ENCODE measurements at regions not wholly inside any gene's neighbourhood (a gene's known extent, or its start where the extent isn't known, plus 50 kb on each side); places are given as distances from the start of the nearest gene placed in this dataset.
"Not testable (repeated sequence)": the region's sequence is repeated elsewhere in the genome, so short reads cannot be mapped to it uniquely, and the experiment has no call there.

DNA sequence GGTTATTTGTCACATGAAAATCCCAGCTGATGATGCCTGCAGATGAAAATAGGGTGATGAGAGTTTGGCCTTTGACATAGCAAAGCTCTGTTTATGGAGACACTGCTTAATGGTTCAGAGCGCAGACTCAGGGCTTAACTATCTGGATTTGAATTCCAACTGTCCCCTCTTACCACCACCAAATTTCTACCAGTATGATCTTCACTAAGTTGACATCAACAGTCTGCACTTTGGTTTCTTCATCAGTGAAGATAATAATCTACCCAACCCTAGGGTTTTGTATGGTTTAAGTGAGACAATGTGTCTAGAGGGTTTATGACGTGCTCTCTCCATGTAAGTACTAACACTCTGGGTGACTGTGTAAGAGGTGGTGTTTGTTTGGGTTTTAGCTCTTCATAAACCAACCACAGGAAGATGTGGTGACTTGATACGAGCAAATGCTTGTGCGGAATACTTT, 151.4 kb upstream of the TNFAIP3 start:
- no peak for DNase-seq
- no peaks in the 10 kb centered on the region for H3K36me3 ChIP-seq
- TF ChIP-seq POLR2A (IDR thresholded peaks at IDR 0.05) (no peak), CTCF (IDR thresholded peaks at IDR 0.05 in 4 of 5, conservative IDR thresholded peaks at IDR 0.05 in 1 of 5) (no peak)
- no peak overlapping the region for H3K27ac ChIP-seq
- no peak overlapping the region for H3K4me3 ChIP-seq
- H3K4me1 ChIP-seq, result peaks cover under 1% of the 10 kb centered on the region in 2 donors
- in situ Hi-C loops (cut with MboI; ENCODE audit: low sequenced_read_pairs in 4 of 4) (loop anchor here in 3 of 4 donors (10.0 to 25.0 kb wide), 2 partner anchors 229 to 397 kb away; partner anchors contain the start of gene PERP (in 1 of the 3)), intact Hi-C loops (cut with DNase I; ENCODE audit: low total_unique reads) (no loop called here)
- no peaks in the 10 kb centered on the region for H3K9me3 ChIP-seq
- H3K27me3 ChIP-seq, result no peaks in the 10 kb centered on the region
- no peak for ATAC-seq

GRCh38 chr6:137717074-137718073, 149.7 kb upstream of the TNFAIP3 start:
- no peak overlapping the region for H3K27ac ChIP-seq
- no peaks in the 10 kb centered on the region for H3K9me3 ChIP-seq
- DNase-seq (no peak), ATAC-seq (no peak)
- H3K36me3 ChIP-seq, result no peaks in the 10 kb centered on the region
- peaks cover 6 to 7% of the 10 kb centered on the region in 2 donors for H3K4me1 ChIP-seq
- in situ Hi-C loops (cut with MboI; ENCODE audit: low sequenced_read_pairs in 4 of 4), result loop anchor here in 3 of 4 donors (10.0 to 25.0 kb wide), 2 partner anchors 227 to 395 kb away; partner anchors contain the start of gene PERP (in 1 of the 3)
- TF ChIP-seq CTCF (IDR thresholded peaks at IDR 0.05 in 4 of 5, conservative IDR thresholded peaks at IDR 0.05 in 1 of 5) (no peak), POLR2A (IDR thresholded peaks at IDR 0.05) (no peak)
- H3K4me3 ChIP-seq, result no peak overlapping the region
- H3K27me3 ChIP-seq, result no peaks in the 10 kb centered on the region
- intact Hi-C loops (cut with DNase I; ENCODE audit: low total_unique reads), result no loop called here

GRCh38 chr6:137718903-137719302, 148.2 kb upstream of the TNFAIP3 start:
- H3K27ac ChIP-seq; H3K4me1 ChIP-seq; H3K9me3 ChIP-seq; DNase-seq; ATAC-seq; intact Hi-C loops (cut with DNase I; ENCODE audit: low total_unique reads); H3K36me3 ChIP-seq; H3K4me3 ChIP-seq; H3K27me3 ChIP-seq: not testable (repeated sequence)
- in situ Hi-C loops (cut with MboI; ENCODE audit: low sequenced_read_pairs in 4 of 4), result loop anchor here in 3 of 4 donors (10.0 to 25.0 kb wide), 2 partner anchors 226 to 393 kb away; partner anchors contain the start of gene PERP (in 1 of the 3)

- in situ Hi-C loops (cut with MboI; ENCODE audit: low sequenced_read_pairs in 4 of 4) (loop anchor here in 1 of 4 donors (25.0 kb wide), 1 partner anchor 389 kb away; the partner anchor contains the start of gene PERP), intact Hi-C loops (cut with DNase I; ENCODE audit: low total_unique reads) (no loop called here)
- DNase-seq (no peak), ATAC-seq (no peak)
- Histone ChIP-seq H3K4me3 (no peak overlapping the region), H3K9me3 (no peaks in the 10 kb centered on the region), H3K27me3 (no peaks in the 10 kb centered on the region), H3K4me1 (peaks cover 6 to 11% of the 10 kb centered on the region in 2 donors), H3K36me3 (no peaks in the 10 kb centered on the region), H3K27ac (no peak overlapping the region)
- no peak for TF ChIP-seq POLR2A (IDR thresholded peaks at IDR 0.05)
Measured at GRCh38 chr6:137722749-137723272, 144.2 kb upstream of the TNFAIP3 start.

DNA sequence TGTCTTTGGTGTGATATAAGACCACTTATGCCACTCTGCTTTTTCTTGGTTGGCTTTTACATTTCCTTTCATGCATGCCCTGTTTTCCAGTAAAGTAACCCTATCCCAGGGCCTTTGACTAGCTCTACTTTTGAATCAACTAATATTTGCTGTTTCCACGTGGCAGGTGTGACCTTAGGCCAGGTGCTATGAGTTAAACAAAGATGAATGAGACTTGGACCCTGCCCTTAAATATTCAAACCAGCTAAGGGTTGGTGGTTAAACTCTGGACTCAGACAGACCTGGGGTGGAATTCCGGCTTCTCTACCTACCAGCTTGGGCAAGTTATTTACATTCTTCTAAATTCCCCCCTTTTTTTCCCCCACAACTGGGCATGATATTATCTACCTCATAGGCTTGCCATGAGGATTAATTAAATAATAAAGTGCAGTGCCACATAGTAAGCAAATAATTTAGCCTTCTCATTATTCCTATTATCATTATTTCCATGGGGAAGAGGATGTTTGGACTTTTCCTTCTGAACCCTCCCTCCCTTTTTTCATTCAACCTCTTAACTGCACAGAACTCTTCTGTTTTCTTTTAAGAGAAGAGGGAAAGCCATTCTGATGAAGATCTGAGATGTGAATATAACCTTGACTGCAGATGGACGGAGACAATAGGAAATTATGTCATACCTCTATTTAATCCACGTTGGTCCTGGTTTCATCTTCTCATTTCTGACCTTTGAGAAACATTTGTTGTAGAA, 143.6 kb upstream of the TNFAIP3 start:
- no peaks in the 10 kb centered on the region for H3K36me3 ChIP-seq
- intact Hi-C loops (cut with DNase I; ENCODE audit: low total_unique reads), result no loop called here
- H3K27ac ChIP-seq, result no peak overlapping the region
- no peak for ATAC-seq
- no peak overlapping the region for H3K4me3 ChIP-seq
- no peaks in the 10 kb centered on the region for H3K27me3 ChIP-seq
- TF ChIP-seq POLR2A (IDR thresholded peaks at IDR 0.05), result no peak
- no peak for TF ChIP-seq CTCF (IDR thresholded peaks at IDR 0.05 in 4 of 5, conservative IDR thresholded peaks at IDR 0.05 in 1 of 5)
- DNase-seq, result no peak
- in situ Hi-C loops (cut with MboI; ENCODE audit: low sequenced_read_pairs in 4 of 4), result loop anchor here in 1 of 4 donors (25.0 kb wide), 1 partner anchor 389 kb away; the partner anchor contains the start of gene PERP
- peaks cover 9 to 11% of the 10 kb centered on the region in 2 donors for H3K4me1 ChIP-seq
- no peaks in the 10 kb centered on the region for H3K9me3 ChIP-seq
